Kidney epithelial cell (primary cell): ENCODE measurements at regions not wholly inside any gene's neighbourhood (a gene's known extent, or its start where the extent isn't known, plus 50 kb on each side); places are given as distances from the start of the nearest gene placed in this dataset.

Experiments
- DNase-seq: peaks from one replicate; pipeline ENCODE4 v3.0.0-alpha.2; 2010; ENCODE audit warnings: low read depth
- H3K27me3 ChIP-seq: 2 replicates; pipeline ENCODE4 v1.6.0; 2011; ENCODE audit warnings: low read length; ENCODE audit not compliant: control insufficient read depth, insufficient read depth
- H3K36me3 ChIP-seq: 2 replicates; pipeline ENCODE4 v1.5.1; 2011; ENCODE audit warnings: low read length; ENCODE audit not compliant: control insufficient read depth, insufficient read depth
- H3K4me3 ChIP-seq: 2 replicates; pipeline ENCODE4 v1.5.1; 2011; ENCODE audit warnings: low read depth, mild to moderate bottlenecking, control low read depth, low read length
- CTCF ChIP-seq: IDR thresholded peaks from 2 replicates; pipeline ENCODE4 v1.5.1; 2011; ENCODE audit warnings: mild to moderate bottlenecking, moderate library complexity, low read length, control low read depth, inconsistent platforms; ENCODE audit not compliant: insufficient read depth, poor library complexity, severe bottlenecking

- Histone ChIP-seq H3K27me3 (no peaks in the 10 kb centered on the region), H3K4me3 (no peak overlapping the region), H3K36me3 (no peaks in the 10 kb centered on the region)
- no peak for TF ChIP-seq CTCF
- DNase-seq: no peak
Observed at GRCh38 chr2:193251909-193252308, 1057.2 kb upstream of the TMEFF2 start.

- no peak for DNase-seq
- no peaks in the 10 kb centered on the region for H3K27me3 ChIP-seq
- no peak for TF ChIP-seq CTCF
- no peak overlapping the region for H3K4me3 ChIP-seq
- no peaks in the 10 kb centered on the region for H3K36me3 ChIP-seq
Observed at GRCh38 chr2:193250389-193250788, 1055.7 kb upstream of the TMEFF2 start.

- peak; percentile 36 for TF ChIP-seq CTCF
Observed at GRCh38 chr2:193240752-193241151, 1046.0 kb upstream of the TMEFF2 start.

GRCh38 chr2:193231634-193232033, 1036.9 kb upstream of the TMEFF2 start:
- H3K36me3 ChIP-seq: no peaks in the 10 kb centered on the region
- no peak for DNase-seq
- H3K4me3 ChIP-seq: no peak overlapping the region
- TF ChIP-seq CTCF: no peak
- H3K27me3 ChIP-seq: no peaks in the 10 kb centered on the region

More at GRCh38 chr2:193240752-193241151, 1046.0 kb upstream of the TMEFF2 start:
- no peaks in the 10 kb centered on the region for H3K27me3 ChIP-seq
- no peak for DNase-seq
- no peak overlapping the region for H3K4me3 ChIP-seq
- H3K36me3 ChIP-seq: no peaks in the 10 kb centered on the region

GRCh38 chr2:193228276-193228675, 1033.5 kb upstream of the TMEFF2 start:
- DNase-seq: no peak
- H3K4me3 ChIP-seq: no peak overlapping the region
- TF ChIP-seq CTCF: no peak
- no peaks in the 10 kb centered on the region for H3K36me3 ChIP-seq
- H3K27me3 ChIP-seq: no peaks in the 10 kb centered on the region

GRCh38 chr2:193222454-193222853, 1027.7 kb upstream of the TMEFF2 start:
- Histone ChIP-seq H3K36me3 (no peaks in the 10 kb centered on the region), H3K27me3 (no peaks in the 10 kb centered on the region), H3K4me3 (no peak overlapping the region)
- DNase-seq: no peak
- no peak for TF ChIP-seq CTCF
